Prostate gland (tissue), 2 donors: ENCODE measurements at regions not wholly inside any gene's neighbourhood (a gene's known extent, or its start where the extent isn't known, plus 50 kb on each side); places are given as distances from the start of the nearest gene placed in this dataset.

Experiments
- DNase-seq: peaks from one replicate; pipeline ENCODE4 v3.0.0-alpha.2; 2019; ENCODE audit warnings: low spot score
- H3K27ac ChIP-seq, 2 donors: fragments of 200-600 bp; sonication (generic); 2 replicates each; pipeline ENCODE4 v1.5.1; 2017 to 2019
- H3K27me3 ChIP-seq: fragments of 200-600 bp; sonication (generic); replicated peaks from 2 replicates; pipeline ENCODE4 v1.5.1; 2019; ENCODE audit not compliant: insufficient read depth
- H3K36me3 ChIP-seq, 2 donors: fragments of 200-600 bp; sonication (generic); 1 replicate in 1 of 2; 2 replicates in 1 of 2; pipeline versions ENCODE4 v1.5.1 to v1.8.1; 2017 to 2019
- H3K4me1 ChIP-seq: fragments of 200-600 bp; sonication (generic); replicated peaks from 2 replicates; pipeline ENCODE4 v1.5.1; 2019
- H3K4me3 ChIP-seq, 2 donors: fragments of 200-600 bp; sonication (generic); 2 replicates each; pipeline ENCODE4 v1.5.1; 2017 to 2019
- H3K9me3 ChIP-seq: fragments of 200-600 bp; sonication (generic); 2 replicates; pipeline ENCODE4 v1.5.1; 2017
- CTCF ChIP-seq, 4 experiments: fragments of 200-600 bp in 2 of 4; fragments of 450-650 bp in 2 of 4; sonication (generic) in 2 of 4; IDR thresholded peaks; 1 replicate in 3 of 4; 2 replicates in 1 of 4; pipeline ENCODE4 v1.5.1; 2016 to 2019; ENCODE audit warnings: antibody characterized with exemption in 4 of 4, mild to moderate bottlenecking in 2 of 4, moderate library complexity in 2 of 4
- POLR2A ChIP-seq: fragments of 450-650 bp; IDR thresholded peaks from one replicate; pipeline ENCODE4 v1.6.1; 2016; ENCODE audit warnings: antibody characterized with exemption, mild to moderate bottlenecking
- POLR2AphosphoS5 ChIP-seq: sonication (generic); formaldehyde crosslinking; IDR thresholded peaks from one replicate; pipeline ENCODE4 v1.6.1; 2017; ENCODE audit warnings: antibody characterized with exemption
- WGBS: methylation state at CpG from one replicate; pipeline ENCODE4 v1.1.5; 2018; 5-methylcytosine and 5-hydroxymethylcytosine counted together
- intact Hi-C: fragments of 100-400 bp; cut with DNase I; formaldehyde crosslinking; loops from one replicate; pipeline ENCODE4 v1.14.2; 2022

DNA sequence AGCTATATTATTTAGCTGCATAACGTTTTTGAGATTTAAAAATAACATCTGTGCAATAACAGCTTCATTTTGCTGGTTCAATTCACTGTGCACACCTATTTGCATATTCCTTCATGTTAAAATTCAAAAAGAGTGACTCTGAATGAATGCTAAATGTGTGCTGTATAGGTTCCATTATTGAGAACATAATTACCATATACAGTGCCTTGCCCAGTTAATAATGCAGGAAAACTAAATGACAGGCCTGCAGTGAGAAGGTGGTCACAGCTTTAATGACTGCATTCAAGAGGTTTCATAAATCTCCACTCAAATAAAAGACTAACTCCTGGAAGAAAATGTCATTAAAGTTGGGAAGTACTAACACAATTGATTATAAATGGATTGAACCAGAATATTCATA lies 1183.2 kb upstream of the ADGRL3 start:
- 57% methylated on average over 1 of the region's 1 CpG for WGBS
- no peaks in the 10 kb centered on the region for H3K36me3 ChIP-seq
- H3K9me3 ChIP-seq, result no peaks in the 10 kb centered on the region
- H3K4me1 ChIP-seq, result no peaks in the 10 kb centered on the region
- DNase-seq, result no peak
- TF ChIP-seq POLR2A (no peak), POLR2AphosphoS5 (no peak), CTCF (IDR thresholded peaks at IDR 0.05) (no peak)
- no peak overlapping the region for H3K4me3 ChIP-seq
- no peaks in the 10 kb centered on the region for H3K27me3 ChIP-seq
- no peak overlapping the region for H3K27ac ChIP-seq
- intact Hi-C loops, result no loop called here

DNA sequence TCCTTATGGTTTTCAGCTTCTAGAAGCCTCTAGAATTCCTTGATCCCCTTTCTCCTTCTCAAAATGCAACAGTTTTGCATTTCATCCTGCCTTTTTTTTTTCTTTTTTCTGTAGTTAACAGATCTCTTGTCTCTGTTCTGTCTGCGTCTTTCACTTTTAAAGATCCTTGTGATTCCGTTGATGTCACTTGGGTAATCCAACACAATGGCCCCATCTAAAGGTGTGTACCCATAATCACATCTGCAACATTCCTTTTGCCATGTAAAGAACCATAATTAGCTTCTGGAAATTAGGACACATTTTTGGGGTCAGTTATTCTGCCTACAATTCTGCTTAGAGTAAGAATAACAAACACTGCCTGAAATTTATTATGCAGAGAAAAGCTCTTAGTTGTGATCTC lies 1180.9 kb upstream of the ADGRL3 start:
- intact Hi-C loops, result no loop called here
- H3K36me3 ChIP-seq, result no peaks in the 10 kb centered on the region
- H3K27me3 ChIP-seq, result no peaks in the 10 kb centered on the region
- DNase-seq, result no peak
- H3K27ac ChIP-seq, result no peak overlapping the region
- no peak for TF ChIP-seq POLR2A
- TF ChIP-seq POLR2AphosphoS5, result no peak
- no peak for TF ChIP-seq CTCF (IDR thresholded peaks at IDR 0.05)
- H3K4me3 ChIP-seq, result no peak overlapping the region
- no peaks in the 10 kb centered on the region for H3K4me1 ChIP-seq
- 75% methylated on average over 2 of the region's 2 CpGs for WGBS
- H3K9me3 ChIP-seq, result no peaks in the 10 kb centered on the region

GRCh38 chr4:60019946-60020345 lies 1180.2 kb upstream of the ADGRL3 start:
- no peaks in the 10 kb centered on the region for H3K27me3 ChIP-seq
- no peak overlapping the region for H3K27ac ChIP-seq
- H3K4me3 ChIP-seq, result no peak overlapping the region
- H3K9me3 ChIP-seq, result no peaks in the 10 kb centered on the region
- no peak for DNase-seq
- H3K36me3 ChIP-seq, result no peaks in the 10 kb centered on the region
- TF ChIP-seq POLR2A (no peak), CTCF (IDR thresholded peaks at IDR 0.05) (no peak), POLR2AphosphoS5 (no peak)
- intact Hi-C loops, result no loop called here
- no peaks in the 10 kb centered on the region for H3K4me1 ChIP-seq
- 32% methylated on average over 1 of the region's 1 CpG for WGBS

DNA sequence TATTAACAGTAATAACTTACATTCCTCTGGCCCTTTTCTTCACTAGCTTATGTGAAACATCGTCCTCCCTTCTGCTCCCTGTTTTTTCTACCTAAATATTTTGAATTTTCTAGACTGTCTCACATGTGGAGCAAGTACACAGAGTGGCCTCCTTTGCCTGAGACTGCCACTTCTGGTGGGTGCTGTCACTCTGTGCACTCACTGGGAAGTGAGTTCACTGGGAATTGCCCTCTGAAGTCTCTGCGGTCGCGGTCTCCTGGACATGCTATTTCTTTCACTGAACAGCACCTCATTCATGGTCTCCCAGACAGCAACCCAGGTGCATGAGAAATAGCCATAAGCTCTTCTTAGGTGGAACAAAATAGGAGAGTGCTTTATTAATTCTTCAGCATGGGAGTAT lies 1179.7 kb upstream of the ADGRL3 start:
- WGBS, result 46% methylated on average over 4 of the region's 4 CpGs
- Histone ChIP-seq H3K27me3 (no peaks in the 10 kb centered on the region), H3K27ac (no peak overlapping the region), H3K36me3 (no peaks in the 10 kb centered on the region), H3K9me3 (no peaks in the 10 kb centered on the region), H3K4me3 (no peak overlapping the region), H3K4me1 (no peaks in the 10 kb centered on the region)
- intact Hi-C loops, result no loop called here
- DNase-seq, result no peak
- TF ChIP-seq POLR2A, result no peak
- TF ChIP-seq POLR2AphosphoS5, result no peak
- TF ChIP-seq CTCF (IDR thresholded peaks at IDR 0.05), result no peak

GRCh38 chr4:60033826-60034225 lies 1166.3 kb upstream of the ADGRL3 start:
- intact Hi-C loops, result no loop called here
- no peaks in the 10 kb centered on the region for H3K27me3 ChIP-seq
- 65% methylated on average over 6 of the region's 6 CpGs for WGBS
- H3K4me3 ChIP-seq, result no peak overlapping the region
- no peaks in the 10 kb centered on the region for H3K9me3 ChIP-seq
- H3K4me1 ChIP-seq, result no peaks in the 10 kb centered on the region
- TF ChIP-seq POLR2A, result no peak
- TF ChIP-seq POLR2AphosphoS5, result no peak
- TF ChIP-seq CTCF (IDR thresholded peaks at IDR 0.05), result no peak
- no peak overlapping the region for H3K27ac ChIP-seq
- H3K36me3 ChIP-seq, result no peaks in the 10 kb centered on the region
- no peak for DNase-seq
